ENCODE measurements at regions not wholly inside any gene's neighbourhood (a gene's known extent, or its start where the extent isn't known, plus 50 kb on each side); places are given as distances from the start of the nearest gene placed in this dataset.

- DNase-seq (ENCODE audit: low spot score) = no peak
- in situ Hi-C loops (cut with MboI; ENCODE audit: low pct_unique_long_range_greater_than_20kb, low sequenced_read_pairs, unreplicated experiment) = no loop called here
- no peak for TF ChIP-seq CTCF (IDR thresholded peaks at IDR 0.05; ENCODE audit: extremely low read depth, insufficient read depth, missing control alignments)
These were observed 95.8 kb downstream of the IRF8 start for GRCh38 chr16:85994492-85995490.

GRCh38 chr16:85995541-85996423 lies 96.8 kb downstream of the IRF8 start:
- in situ Hi-C loops (cut with MboI; ENCODE audit: low pct_unique_long_range_greater_than_20kb, low sequenced_read_pairs, unreplicated experiment) = no loop called here

DNA sequence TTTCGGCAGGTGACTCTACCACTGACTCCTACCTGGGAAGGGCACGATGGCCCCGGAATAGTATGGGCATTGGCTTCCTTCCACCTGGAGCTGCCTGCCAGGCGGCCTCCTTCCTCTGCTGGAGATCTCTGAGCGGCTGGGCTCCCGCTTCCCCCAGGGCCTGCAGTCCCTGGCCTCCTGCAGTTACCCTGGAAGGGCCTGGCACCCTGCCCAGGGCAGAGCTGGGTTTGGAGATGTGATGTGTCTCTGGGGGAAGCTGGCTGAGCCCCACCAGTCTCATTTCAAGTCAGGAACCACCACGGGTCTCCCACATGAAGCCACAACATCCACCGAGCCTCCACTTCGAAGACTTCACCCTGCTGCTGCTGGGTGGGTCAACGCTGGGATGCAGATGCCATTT lies 97.9 kb downstream of the IRF8 start:
- DNase-seq (ENCODE audit: low spot score) = no peak
- TF ChIP-seq CTCF (IDR thresholded peaks at IDR 0.05; ENCODE audit: extremely low read depth, insufficient read depth, missing control alignments) = no peak
- in situ Hi-C loops (cut with MboI; ENCODE audit: low pct_unique_long_range_greater_than_20kb, low sequenced_read_pairs, unreplicated experiment) = no loop called here

More at GRCh38 chr16:85995541-85996423, 96.8 kb downstream of the IRF8 start:
- no peak for TF ChIP-seq CTCF (IDR thresholded peaks at IDR 0.05; ENCODE audit: extremely low read depth, insufficient read depth, missing control alignments)
- DNase-seq (ENCODE audit: low spot score) = no peak

DNA sequence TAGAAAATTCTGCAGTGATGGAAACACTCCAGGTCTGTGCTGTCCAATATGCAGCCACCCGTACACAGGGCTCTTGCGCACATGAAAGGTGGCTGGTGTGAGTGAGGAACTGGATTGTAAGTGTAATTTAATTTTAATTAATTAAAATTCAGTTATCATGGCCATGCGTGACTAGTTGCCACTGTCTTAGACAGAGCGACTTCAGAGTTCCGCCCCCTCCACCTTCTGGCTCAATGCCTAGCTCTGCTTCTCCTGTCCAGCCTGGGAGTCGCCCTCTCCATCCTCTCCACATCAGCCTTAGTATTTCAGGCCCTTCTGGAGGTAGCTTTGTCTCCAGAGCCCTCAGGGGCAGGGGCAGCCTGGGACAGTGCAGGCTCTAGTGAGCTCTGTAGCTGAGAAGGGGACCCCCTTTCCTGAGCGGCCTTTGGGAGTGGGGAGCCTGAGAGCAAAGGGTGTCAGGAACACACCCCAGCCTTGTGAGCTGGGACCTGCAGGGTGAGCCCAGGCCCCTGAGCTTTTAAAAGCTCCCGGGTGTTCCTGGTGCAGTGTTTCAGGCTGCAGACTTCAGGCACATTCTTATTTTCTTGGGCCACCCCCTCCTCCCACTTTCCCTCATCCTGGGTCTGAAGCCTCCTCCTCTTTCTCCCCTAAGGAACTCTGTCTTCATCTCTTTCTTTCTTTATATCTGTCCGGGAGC lies 99.4 kb downstream of the IRF8 start:
- in situ Hi-C loops (cut with MboI; ENCODE audit: low pct_unique_long_range_greater_than_20kb, low sequenced_read_pairs, unreplicated experiment) = no loop called here
- TF ChIP-seq CTCF (IDR thresholded peaks at IDR 0.05; ENCODE audit: extremely low read depth, insufficient read depth, missing control alignments) = no peak
- no peak for DNase-seq (ENCODE audit: low spot score)

DNA sequence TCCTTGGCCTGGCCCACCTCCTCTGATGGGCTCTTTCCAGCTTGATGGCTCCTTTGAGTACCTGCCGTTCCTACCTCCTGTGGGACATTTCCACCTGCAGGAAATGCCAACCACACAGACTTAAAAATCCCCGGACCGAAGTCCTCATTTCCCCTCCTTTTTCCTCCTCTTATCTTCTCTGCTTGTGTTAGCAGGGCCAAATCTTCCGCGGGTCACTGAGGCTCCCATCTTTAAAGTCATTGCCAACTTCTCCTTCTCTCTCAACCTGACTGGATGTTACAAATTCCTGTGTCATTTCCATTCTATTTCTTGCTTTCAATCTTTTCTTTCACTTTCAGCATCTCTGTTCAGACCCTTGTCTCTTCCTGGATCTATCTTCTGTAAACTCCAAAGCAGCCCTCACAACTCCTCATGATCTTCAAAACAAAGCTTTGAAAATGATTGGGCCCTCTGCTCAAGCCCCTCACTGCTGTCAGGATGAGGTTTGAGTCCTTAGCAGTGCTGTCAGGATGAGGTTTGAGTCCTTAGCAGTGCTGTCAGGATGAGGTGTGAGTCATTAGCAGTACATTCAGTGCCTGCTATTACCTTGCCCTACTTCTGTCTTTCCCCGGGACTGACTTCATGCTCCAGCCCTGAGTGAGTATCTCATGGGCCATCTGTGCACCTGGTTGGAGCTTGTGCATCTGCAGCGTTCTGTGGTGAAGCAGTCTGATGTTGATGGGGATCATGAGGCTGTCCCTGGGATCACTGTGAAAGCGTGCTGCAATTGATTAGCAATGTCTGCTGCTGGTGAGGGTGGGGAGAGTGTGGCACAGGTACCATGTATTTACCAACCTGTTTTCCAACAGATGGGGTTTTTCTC lies 100.1 kb downstream of the IRF8 start:
- in situ Hi-C loops (cut with MboI; ENCODE audit: low pct_unique_long_range_greater_than_20kb, low sequenced_read_pairs, unreplicated experiment) = no loop called here
- DNase-seq (ENCODE audit: low spot score) = no peak
- no peak for TF ChIP-seq CTCF (IDR thresholded peaks at IDR 0.05; ENCODE audit: extremely low read depth, insufficient read depth, missing control alignments)

Measured in GM13977 (cell line).